ENCODE measurements at regions not wholly inside any gene's neighbourhood (a gene's known extent, or its start where the extent isn't known, plus 50 kb on each side); places are given as distances from the start of the nearest gene placed in this dataset.

DNA sequence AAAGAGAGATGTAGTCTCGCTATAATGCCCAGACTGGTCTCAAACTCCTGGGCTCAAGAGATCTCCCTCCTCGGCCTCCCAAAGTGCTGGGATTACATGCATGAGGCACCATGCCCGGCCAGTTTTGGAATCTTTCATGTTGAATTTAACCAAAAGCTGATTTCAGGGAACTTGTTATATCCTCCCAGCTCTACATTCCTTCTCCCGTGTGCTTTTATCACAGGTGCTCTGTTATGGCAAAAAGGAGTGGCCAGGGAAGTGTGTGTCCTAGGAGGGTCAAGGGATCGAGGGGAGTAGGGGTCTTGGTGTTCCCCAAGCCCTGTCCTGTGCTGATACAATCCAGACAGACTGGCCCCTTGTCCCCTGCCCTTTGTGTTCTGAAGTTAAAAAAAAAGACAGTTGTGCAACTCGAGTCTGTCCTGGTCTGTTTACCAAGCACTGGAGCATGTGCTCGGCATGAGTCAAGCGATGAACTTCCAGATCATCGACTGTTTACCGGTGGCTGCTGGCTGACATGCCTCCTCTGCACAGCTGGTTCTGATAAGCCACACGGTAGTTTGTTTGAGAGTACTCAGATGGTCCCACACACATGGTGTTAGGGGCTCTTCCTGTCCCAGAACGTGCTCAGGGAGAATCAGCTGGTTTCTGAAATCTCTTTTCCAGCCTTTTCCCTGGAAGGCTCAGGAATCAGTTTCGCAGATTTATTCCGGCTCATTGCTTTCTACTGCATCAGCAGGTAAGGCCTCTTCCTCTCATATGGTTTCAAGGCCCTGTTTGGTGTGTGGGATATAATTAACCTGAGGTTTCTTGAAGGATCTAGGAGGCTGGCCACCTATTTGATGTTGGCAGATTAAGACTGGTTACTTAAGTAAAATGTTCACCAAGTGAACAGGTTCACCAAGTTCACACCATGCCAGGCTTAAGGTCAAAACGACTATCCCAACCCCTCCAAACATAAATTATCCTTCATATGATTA, 52.6 kb upstream of the NAA20 start (continued):
- TF ChIP-seq ZNF615 (CRISPR knock-in tag; IDR thresholded peaks at IDR 0.05; ENCODE audit: borderline replicate concordance), result peak; percentile 98
- peak; percentile 98 for TF ChIP-seq ZMYM2 (CRISPR knock-in tag; IDR thresholded peaks at IDR 0.05)
- peak; percentile 100 for TF ChIP-seq ZNF772 (CRISPR knock-in tag; IDR thresholded peaks at IDR 0.05)
- TF ChIP-seq, protein P1, sequence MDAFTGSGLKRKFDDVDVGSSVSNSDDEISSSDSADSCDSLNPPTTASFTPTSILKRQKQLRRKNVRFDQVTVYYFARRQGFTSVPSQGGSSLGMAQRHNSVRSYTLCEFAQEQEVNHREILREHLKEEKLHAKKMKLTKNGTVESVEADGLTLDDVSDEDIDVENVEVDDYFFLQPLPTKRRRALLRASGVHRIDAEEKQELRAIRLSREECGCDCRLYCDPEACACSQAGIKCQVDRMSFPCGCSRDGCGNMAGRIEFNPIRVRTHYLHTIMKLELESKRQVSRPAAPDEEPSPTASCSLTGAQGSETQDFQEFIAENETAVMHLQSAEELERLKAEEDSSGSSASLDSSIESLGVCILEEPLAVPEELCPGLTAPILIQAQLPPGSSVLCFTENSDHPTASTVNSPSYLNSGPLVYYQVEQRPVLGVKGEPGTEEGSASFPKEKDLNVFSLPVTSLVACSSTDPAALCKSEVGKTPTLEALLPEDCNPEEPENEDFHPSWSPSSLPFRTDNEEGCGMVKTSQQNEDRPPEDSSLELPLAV (CRISPR knock-in tag; conservative IDR thresholded peaks at IDR 0.05; ENCODE audit: low read depth), result peak; percentile 92; the same call in 1 of the 2 replicates
- peak; percentile 100 for TF ChIP-seq NKX3-1 (CRISPR knock-in tag; IDR thresholded peaks at IDR 0.05)
- peak; percentile 99 for TF ChIP-seq ZNF543 (CRISPR knock-in tag; IDR thresholded peaks at IDR 0.05)
- no peak for TF ChIP-seq SRSF1 (optimal IDR thresholded peaks at IDR 0.05; ENCODE audit: low read depth, low read length)
- TF ChIP-seq EZH2 (conservative IDR thresholded peaks at IDR 0.05; ENCODE audit: low read depth, low read length), result no peak
- TF ChIP-seq RNF2 (conservative IDR thresholded peaks at IDR 0.05; ENCODE audit: low read depth), result peak; percentile 100
- no peak for TF ChIP-seq SCMH1 (CRISPR knock-in tag; IDR thresholded peaks at IDR 0.05; ENCODE audit: borderline replicate concordance)
- TF ChIP-seq ZNF432 (CRISPR knock-in tag; IDR thresholded peaks at IDR 0.05; ENCODE audit: borderline replicate concordance), result peak; percentile 87; the same call in 1 of the 2 replicates
- peak; percentile 76; the same call in 1 of the 2 replicates for TF ChIP-seq FOXM1 (CRISPR knock-in tag; IDR thresholded peaks at IDR 0.05)
- TF ChIP-seq ISX (CRISPR knock-in tag; conservative IDR thresholded peaks at IDR 0.05), result peak; percentile 98
- TF ChIP-seq ZNF709 (CRISPR knock-in tag; IDR thresholded peaks at IDR 0.05), result peak; percentile 100
- TF ChIP-seq NR3C1 (CRISPR knock-in tag; IDR thresholded peaks at IDR 0.05), result no peak
- TF ChIP-seq DMAP1 (CRISPR knock-in tag; IDR thresholded peaks at IDR 0.05), result peak; percentile 99
- peak; percentile 98 for TF ChIP-seq RORA (CRISPR knock-in tag; IDR thresholded peaks at IDR 0.05)
- TF ChIP-seq TFE3 (CRISPR knock-in tag; IDR thresholded peaks at IDR 0.05), result peak; percentile 100
- TF ChIP-seq MTA3 (CRISPR knock-in tag; IDR thresholded peaks at IDR 0.05), result no peak
- TF ChIP-seq ZNF550 (CRISPR knock-in tag; IDR thresholded peaks at IDR 0.05; ENCODE audit: borderline replicate concordance), result peak; percentile 99
- TF ChIP-seq HHEX (CRISPR knock-in tag; IDR thresholded peaks at IDR 0.05), result peak; percentile 82
- TF ChIP-seq REL (CRISPR knock-in tag; conservative IDR thresholded peaks at IDR 0.05), result peak; percentile 100
- TF ChIP-seq KLF12 (CRISPR knock-in tag; IDR thresholded peaks at IDR 0.05; ENCODE audit: borderline replicate concordance), result peak; percentile 98
- peak; percentile 98 for TF ChIP-seq SOX13 (IDR thresholded peaks at IDR 0.05)
- TF ChIP-seq SOX13 (CRISPR knock-in tag; conservative IDR thresholded peaks at IDR 0.05 in 1 of 2, IDR thresholded peaks at IDR 0.05 in 1 of 2), result peak in 1 of 2 experiments; percentile 99; a peak in 2 of 4 replicates
- TF ChIP-seq GATAD1 (CRISPR knock-in tag; IDR thresholded peaks at IDR 0.05), result peak; percentile 91
- peak; percentile 100 for TF ChIP-seq MTA1 (CRISPR knock-in tag; IDR thresholded peaks at IDR 0.05; ENCODE audit: borderline replicate concordance)
- peak; percentile 90; the same call in 1 of the 2 replicates for TF ChIP-seq CAMTA2 (CRISPR knock-in tag; IDR thresholded peaks at IDR 0.05; ENCODE audit: borderline replicate concordance)
- TF ChIP-seq ZBTB7B (CRISPR knock-in tag; IDR thresholded peaks at IDR 0.05), result peak; percentile 100
- peak; percentile 100 for TF ChIP-seq MED1 (CRISPR knock-in tag; IDR thresholded peaks at IDR 0.05)
- TF ChIP-seq ZNF652 (CRISPR knock-in tag; IDR thresholded peaks at IDR 0.05; ENCODE audit: borderline replicate concordance, low read depth), result peak; percentile 82

Data from HepG2 (cell line).